MV-4-11 (cell line): ENCODE measurements at regions not wholly inside any gene's neighbourhood (a gene's known extent, or its start where the extent isn't known, plus 50 kb on each side); places are given as distances from the start of the nearest gene placed in this dataset.
"Not testable (repeated sequence)": the region's sequence is repeated elsewhere in the genome, so short reads cannot be mapped to it uniquely, and the experiment has no call there.

Experiments
- DNase-seq: peaks from one replicate; lab custom pipeline; 2025; lab: John Stamatoyannopoulos, UW

GRCh38 chr3:105119801-105120340 lies 246.8 kb upstream of the ALCAM start:
- DNase-seq, result no peak

DNA sequence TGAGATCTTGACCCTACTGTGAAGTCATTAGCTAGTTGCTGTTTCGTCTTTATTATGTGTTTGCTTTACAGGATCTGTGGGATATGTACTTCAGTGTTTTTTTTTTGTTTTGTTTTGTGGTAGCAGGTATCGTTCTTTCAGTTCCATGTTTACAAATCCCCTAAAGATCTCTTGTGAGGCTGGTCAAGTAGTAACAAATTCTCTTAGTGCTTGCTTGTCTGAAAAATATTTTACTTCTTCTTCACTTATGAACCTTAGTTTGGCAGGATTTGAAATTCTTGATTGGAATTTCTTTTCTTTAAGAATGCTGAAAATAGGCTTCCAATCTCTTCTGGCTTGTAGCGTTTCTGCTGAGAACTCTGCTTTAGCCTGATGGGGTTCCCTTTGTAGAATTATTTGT lies 235.8 kb upstream of the ALCAM start:
- DNase-seq, result peak; percentile 37

DNA sequence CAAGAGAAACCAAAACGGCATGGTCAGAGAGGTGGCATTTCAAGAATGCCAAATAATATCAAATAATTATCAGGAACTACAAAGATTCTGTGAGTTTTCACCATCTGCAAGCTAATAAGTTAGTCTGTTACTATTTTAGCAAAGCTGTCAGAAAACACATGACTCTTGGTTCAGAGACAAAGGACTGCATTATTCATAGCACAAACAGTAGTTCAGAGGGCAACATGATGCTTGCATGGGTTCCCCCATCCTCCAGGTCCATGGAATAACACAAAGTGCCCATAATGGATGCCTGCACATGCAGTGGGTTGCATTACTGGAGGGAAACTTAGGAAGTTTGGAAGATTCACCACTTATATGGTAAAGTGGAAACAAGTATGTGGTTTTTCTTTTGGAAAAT lies 228.8 kb upstream of the ALCAM start:
- DNase-seq, result no peak

DNA sequence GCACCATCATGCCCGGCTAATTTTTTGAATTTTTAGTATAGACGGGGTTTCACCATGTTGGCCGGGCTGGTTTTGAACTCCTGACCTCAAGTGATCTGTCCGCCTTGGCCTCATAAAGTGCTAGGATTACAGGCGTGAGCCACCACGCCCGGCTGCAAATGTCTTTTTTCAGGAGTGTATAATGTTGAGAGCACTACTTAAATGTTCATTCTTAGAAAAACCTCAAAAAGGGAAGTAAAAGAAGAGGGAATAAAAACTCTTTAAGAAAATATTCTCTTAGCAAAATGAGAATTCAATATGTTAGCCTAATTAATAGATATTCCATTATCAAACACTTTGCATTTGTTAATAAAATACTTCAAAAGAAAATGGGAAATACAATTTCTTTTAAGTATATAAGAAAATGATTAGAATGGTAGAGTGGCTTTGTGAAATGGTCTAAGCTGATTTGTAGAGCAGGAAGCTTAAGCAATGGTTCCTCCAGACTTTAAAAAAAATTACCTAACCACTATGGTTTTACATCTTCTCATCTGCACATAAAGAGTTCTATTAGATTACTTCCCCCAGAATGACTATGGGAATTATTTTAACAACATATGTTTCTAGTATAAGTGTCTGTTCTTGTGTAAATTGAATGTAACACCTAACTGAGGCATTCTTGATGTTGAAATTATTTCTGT lies 226.7 kb upstream of the ALCAM start:
- peak; percentile 94 for DNase-seq

GRCh38 chr3:105140899-105141367 lies 225.8 kb upstream of the ALCAM start:
- peak; percentile 47 for DNase-seq

DNA sequence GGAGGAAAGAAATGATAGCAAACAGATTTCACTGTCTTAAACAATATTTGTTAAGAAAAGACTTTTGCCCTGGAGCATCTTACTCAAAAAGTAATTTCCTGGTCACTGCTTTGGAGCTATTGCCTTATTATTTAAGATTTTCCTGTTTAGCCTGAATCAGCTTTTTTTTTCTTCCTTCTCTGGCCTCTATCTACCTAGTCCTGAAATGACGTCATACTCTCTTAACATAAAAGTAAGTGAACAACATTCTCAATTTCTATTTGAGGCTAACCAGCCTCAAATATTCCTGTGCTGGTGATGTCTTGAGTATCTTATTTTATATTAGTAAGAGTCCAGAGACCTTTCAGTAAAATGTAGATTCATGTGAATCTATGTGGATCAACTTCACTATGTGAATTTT lies 221.9 kb upstream of the ALCAM start:
- no peak for DNase-seq

DNA sequence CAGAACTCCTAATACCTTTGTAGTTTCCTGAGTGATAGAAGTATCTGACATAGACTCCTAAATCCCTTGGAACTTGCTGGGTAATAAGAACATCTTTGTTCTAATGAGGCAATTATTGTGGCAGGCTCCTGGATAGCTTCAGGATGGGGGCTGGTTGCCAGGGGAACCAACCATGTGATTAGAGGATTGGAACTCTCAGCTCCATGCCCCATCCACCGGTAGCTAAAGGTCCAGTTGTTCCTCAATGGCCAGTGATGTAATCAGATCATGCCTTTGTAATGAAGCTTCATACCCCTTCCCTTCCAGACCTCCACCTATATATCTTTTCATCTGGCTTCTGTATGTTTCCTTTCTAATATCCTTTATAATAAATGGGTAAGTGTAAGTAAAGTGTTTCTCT lies 221.2 kb upstream of the ALCAM start:
- no peak for DNase-seq

- DNase-seq, result not testable (repeated sequence)
These were observed 217.5 kb upstream of the ALCAM start for GRCh38 chr3:105149197-105149596.

DNA sequence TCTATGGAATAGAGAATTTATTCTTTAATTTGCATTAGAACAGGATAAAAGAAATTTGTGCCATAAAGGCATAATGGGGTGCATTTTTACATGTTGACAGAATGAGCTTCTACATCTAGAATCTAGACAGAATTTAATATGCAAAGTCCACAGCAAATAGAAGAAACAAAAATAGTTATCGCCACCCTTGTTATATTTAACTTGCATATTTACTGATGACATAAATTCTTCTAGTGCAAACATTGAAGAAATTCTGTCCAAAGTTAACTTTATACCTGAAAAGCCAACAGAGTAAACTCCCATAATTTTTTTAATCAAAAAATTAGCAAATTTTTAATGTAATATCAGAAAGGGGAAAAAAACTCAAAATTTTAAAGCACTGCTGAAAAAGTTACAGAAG lies 213.7 kb upstream of the ALCAM start:
- DNase-seq, result no peak

DNA sequence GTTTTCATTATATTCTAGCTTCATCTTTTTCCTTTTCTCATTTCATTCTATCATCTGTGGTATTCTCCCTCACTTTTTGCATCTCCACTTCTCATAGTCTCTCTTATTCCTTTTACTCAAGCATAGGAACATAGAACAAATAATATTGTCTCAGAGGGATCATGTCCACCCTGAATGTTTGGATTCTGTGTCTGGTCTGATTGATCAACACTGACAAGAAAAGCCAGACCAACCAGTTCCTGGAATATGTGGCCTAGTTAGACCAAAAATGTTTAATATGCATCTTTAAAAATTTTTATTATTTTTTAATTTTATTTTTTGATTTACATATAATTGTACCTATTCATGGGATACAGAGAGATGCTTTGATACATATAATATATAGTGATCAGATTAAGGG lies 212.0 kb upstream of the ALCAM start:
- no peak for DNase-seq

GRCh38 chr3:105157067-105157765 lies 209.5 kb upstream of the ALCAM start:
- DNase-seq, result no peak

GRCh38 chr3:105157766-105158085 lies 209.0 kb upstream of the ALCAM start:
- DNase-seq, result no peak

DNA sequence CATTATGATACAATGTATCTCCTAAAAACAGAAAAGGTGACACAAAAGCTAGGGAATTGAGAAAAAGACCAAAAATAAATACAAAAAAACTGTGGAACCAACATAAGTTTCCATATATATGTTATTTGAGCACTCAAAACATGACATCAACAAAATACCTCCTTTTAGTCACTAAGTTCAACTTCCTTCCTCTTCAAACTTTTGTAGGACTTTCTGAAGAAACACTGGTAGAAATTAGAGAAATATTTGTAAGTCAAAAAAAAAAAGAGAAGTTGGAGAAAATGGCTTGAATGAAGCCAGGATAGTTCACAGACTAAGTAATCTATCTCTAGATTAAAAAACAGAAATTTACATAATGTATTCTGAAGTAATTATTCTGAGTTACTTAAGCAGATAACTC lies 208.4 kb upstream of the ALCAM start:
- peak; percentile 76 for DNase-seq

GRCh38 chr3:105162448-105162847 lies 204.3 kb upstream of the ALCAM start:
- DNase-seq, result no peak

DNA sequence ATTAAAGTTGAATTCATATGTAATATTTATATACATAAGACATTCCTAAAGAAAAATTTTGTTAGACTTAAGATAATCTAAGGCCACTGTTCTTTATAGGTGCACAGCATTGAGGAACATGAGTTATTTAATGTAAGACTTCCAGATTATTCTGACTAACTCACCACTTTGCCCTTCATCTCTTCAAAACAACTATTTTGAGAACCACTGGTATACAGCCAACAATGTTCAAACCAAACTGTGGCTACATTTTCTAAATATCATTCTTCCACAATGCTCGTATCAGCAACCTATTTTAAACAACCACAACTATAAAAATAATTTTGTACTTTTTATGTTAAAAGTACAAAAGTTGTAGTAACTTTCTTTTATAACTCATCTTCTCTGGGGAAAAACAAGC lies 199.8 kb upstream of the ALCAM start:
- DNase-seq, result no peak

DNA sequence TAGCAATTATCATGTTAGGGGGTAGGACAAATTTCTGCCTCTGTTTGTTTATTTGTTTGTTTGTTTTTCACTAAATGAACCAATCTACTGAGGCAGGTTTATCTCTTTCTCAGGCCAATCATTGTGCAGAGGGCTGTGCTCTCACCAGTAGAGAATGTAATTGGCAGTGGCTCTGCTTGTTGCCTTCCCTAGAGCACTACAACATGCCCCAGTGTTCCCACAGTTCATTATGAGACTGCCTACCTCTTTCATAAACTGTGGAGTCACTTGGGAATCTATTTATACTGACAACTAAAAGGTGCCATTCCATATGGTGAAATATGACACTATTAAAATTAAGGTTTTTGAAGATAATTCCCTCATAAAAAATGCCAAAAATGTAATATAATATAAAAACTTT lies 196.3 kb upstream of the ALCAM start:
- no peak for DNase-seq

- no peak for DNase-seq
These were observed 192.6 kb upstream of the ALCAM start for GRCh38 chr3:105174017-105174615.

DNA sequence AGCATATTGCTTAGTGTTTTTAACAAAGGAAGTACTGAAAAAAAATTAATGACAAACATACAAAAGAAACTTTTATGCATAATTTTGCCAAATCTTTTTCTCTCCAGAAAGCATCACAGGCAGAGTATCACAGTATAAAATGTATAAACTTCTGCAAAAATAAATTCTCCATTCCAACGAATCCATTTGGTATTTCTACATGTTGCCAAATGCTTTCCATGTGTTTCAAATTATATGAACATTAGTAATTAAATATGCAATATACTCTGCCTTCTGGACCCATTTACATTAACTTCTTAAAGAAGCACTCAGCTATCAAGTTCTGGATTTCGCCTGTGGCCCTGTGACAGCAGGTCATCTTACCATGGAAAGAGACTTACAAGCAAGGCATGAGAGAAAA lies 189.1 kb upstream of the ALCAM start:
- DNase-seq, result no peak

DNA sequence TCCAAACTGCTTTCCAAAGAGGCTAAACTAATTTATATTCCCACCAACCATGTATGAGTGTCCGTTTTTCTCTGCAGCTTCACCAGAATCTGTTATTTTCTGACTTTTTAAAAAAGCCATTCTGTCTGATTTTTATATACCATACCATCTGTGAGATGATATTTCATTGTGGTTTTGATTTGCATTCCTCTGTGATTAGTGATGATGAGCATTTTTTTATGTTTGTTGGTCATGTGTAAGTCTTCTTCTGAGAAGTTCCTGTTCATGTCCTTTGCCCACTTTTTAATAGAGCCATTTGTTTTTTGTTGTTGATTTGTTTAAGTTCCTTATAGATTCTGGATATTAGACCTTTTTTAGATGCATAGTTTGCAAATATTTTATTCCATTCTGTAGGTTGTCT lies 179.4 kb upstream of the ALCAM start:
- no peak for DNase-seq

DNA sequence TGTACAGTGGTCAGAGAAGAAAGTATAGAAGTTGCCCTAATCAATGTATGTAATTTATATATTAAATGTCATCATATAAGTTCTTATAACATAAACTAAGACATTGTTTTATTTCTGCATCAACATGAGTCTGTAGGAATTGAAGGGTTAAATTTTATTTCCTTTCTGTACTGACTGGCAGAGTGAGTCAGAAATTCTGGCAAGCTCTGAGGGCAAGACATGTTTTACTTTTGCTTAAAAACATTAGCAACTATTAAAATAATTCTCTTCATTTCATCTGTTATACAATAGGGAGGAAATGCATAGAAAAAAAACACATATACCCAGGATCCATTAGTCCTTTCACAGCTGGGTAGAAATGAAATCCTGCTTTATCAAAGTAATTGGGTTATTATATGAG lies 171.4 kb upstream of the ALCAM start:
- no peak for DNase-seq

- DNase-seq, result no peak
These were observed 168.8 kb upstream of the ALCAM start for GRCh38 chr3:105197863-105198262.

DNA sequence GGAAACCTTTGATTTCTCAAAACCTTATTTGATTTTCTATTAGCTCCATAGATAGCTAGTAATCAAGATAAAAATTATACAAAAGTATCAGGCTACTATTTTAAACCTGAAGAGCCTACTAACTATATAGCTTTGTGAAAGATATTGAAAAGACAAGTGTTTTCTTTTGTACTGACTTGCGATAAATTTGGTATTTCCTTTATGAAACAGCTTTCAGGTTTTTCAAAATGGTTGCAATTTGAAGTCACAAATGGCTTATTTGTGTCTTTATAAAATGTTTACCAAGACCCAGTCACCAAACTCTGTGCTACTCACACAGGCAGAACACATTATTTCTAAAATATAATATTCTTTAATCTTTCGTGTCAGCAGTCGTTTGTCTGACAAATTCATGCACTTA lies 167.5 kb upstream of the ALCAM start:
- DNase-seq, result no peak

DNA sequence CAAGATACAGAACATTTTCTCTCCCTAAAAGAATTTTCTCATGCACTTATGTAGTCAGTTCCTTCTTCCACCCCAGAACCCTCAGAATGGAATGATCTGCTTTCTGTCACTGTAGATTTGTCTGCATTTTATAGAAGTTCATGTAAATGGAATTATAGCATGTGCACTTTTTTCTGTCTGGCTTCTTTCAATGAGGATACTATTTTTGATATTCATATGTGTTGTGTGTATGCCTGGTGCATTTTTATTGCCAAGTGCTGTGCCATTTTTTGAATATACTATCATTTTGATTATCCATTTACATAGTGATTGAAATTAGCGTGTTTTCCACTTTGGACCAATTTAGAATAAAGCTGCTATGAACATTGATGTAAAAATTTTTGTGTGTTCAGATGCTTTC lies 156.6 kb upstream of the ALCAM start:
- DNase-seq, result no peak
